Tibial artery (tissue), 4 donors: ENCODE measurements at regions not wholly inside any gene's neighbourhood (a gene's known extent, or its start where the extent isn't known, plus 50 kb on each side); places are given as distances from the start of the nearest gene placed in this dataset.

ENCODE experiments used
- DNase-seq, 2 donors: peaks; one replicate each; pipeline ENCODE4 v3.0.0-alpha.2; 2019
- H3K27ac ChIP-seq, 2 donors: fragments of 200-600 bp; sonication (generic) in 1 of 2; 1 replicate in 1 of 2; 2 replicates in 1 of 2; pipeline ENCODE4 v1.5.1; 2018 to 2019; ENCODE audit warnings: mild to moderate bottlenecking in 1 of 2
- H3K27me3 ChIP-seq, 2 donors: fragments of 200-600 bp; sonication (generic) in 1 of 2; one replicate each; pipeline versions ENCODE4 v1.5.1 to v1.6.0; 2016 to 2019
- H3K36me3 ChIP-seq, 3 donors: fragments of 200-600 bp; sonication (generic) in 2 of 3; one replicate each; pipeline ENCODE4 v1.5.1; 2016 to 2019; ENCODE audit warnings: mild to moderate bottlenecking in 2 of 3
- H3K4me1 ChIP-seq, 4 donors: fragments of 200-600 bp; sonication (generic) in 2 of 4; 1 replicate in 3 of 4; 2 replicates in 1 of 4; pipeline ENCODE4 v1.5.1; 2016 to 2019
- H3K4me3 ChIP-seq, 2 donors: fragments of 200-600 bp; sonication (generic) in 1 of 2; 1 replicate in 1 of 2; 2 replicates in 1 of 2; pipeline ENCODE4 v1.5.1; 2018 to 2019; ENCODE audit warnings: mild to moderate bottlenecking in 2 of 2
- H3K9me3 ChIP-seq, 3 donors: fragments of 200-600 bp; sonication (generic) in 1 of 3; one replicate each; pipeline ENCODE4 v1.5.1; 2016 to 2019
- intact Hi-C: fragments of 100-400 bp; cut with DNase I; formaldehyde crosslinking; loops from one replicate; pipeline ENCODE4 v1.15.0; 2023; ENCODE audit warnings: low total_unique reads
- TF ChIP-seq, protein P1 (sequence below), 2 experiments: fragments of 200-600 bp in 1 of 2; fragments of 450-650 bp in 1 of 2; IDR thresholded peaks; one replicate each; pipeline ENCODE4 v1.5.1; 2017 to 2019; ENCODE audit warnings: antibody characterized with exemption in 2 of 2, mild to moderate bottlenecking in 1 of 2, moderate library complexity in 1 of 2

DNA sequence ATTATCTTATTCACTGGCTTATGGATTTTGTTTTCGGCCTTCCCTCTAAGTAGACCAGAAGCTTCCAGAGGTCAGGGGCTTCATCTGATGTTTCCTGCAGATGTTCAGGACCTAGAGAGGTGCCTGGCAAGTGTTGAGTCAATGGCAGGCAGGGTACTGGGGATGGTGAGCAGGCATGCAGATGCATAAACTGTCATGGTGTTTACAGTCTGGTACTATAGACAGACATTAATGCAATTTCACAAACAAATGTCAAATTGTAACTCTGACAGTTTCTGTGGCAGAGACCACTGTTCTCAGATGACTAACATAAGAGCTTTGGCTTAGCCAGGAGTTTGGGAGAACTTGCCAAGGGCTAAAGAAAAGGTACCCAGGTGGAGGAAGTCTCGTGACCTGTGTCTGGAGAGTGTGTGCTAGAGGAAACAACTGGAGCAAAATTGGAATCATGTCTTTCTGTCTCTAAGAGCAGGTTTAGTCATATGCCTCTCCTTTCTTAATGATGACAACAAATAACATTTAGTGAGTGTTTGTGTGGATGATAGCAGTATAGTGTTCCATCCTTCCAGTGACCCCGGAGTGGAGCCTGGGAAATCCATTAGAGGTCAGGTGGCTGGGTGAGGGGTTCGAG, 53.7 kb upstream of the TRAK1 start:
- Histone ChIP-seq H3K27ac (peak overlapping the region; percentile 73 to 76), H3K9me3 (no peaks in the 10 kb centered on the region), H3K36me3 (no peaks in the 10 kb centered on the region), H3K4me1 (peaks cover 0 to 67% (median 43%) of the 10 kb centered on the region in 4 donors), H3K27me3 (no peaks in the 10 kb centered on the region), H3K4me3 (no peak overlapping the region)
- TF ChIP-seq, protein P1, sequence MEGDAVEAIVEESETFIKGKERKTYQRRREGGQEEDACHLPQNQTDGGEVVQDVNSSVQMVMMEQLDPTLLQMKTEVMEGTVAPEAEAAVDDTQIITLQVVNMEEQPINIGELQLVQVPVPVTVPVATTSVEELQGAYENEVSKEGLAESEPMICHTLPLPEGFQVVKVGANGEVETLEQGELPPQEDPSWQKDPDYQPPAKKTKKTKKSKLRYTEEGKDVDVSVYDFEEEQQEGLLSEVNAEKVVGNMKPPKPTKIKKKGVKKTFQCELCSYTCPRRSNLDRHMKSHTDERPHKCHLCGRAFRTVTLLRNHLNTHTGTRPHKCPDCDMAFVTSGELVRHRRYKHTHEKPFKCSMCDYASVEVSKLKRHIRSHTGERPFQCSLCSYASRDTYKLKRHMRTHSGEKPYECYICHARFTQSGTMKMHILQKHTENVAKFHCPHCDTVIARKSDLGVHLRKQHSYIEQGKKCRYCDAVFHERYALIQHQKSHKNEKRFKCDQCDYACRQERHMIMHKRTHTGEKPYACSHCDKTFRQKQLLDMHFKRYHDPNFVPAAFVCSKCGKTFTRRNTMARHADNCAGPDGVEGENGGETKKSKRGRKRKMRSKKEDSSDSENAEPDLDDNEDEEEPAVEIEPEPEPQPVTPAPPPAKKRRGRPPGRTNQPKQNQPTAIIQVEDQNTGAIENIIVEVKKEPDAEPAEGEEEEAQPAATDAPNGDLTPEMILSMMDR (IDR thresholded peaks at IDR 0.05): no peak
- intact Hi-C loops: no loop called here
- DNase-seq: no peak

DNA sequence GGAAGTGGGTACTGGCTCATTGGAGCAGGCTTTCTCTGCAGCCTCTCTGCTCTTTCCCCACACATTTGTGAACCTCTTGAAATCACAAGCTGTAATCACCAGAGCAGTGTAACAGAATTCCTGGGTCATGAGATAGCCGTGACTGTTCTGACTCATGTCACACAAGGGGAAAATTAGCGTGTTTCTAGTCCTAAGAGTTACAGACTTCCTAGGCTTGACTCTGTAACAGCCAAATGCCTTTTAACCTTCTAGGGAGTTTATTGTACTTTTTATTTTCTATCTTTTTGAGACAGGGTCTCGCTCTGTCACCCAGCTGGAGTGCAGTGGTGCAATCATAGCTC, 54.7 kb upstream of the TRAK1 start:
- Histone ChIP-seq H3K27ac (peak overlapping the region; percentile 73 to 76), H3K4me3 (no peak overlapping the region)

DNA sequence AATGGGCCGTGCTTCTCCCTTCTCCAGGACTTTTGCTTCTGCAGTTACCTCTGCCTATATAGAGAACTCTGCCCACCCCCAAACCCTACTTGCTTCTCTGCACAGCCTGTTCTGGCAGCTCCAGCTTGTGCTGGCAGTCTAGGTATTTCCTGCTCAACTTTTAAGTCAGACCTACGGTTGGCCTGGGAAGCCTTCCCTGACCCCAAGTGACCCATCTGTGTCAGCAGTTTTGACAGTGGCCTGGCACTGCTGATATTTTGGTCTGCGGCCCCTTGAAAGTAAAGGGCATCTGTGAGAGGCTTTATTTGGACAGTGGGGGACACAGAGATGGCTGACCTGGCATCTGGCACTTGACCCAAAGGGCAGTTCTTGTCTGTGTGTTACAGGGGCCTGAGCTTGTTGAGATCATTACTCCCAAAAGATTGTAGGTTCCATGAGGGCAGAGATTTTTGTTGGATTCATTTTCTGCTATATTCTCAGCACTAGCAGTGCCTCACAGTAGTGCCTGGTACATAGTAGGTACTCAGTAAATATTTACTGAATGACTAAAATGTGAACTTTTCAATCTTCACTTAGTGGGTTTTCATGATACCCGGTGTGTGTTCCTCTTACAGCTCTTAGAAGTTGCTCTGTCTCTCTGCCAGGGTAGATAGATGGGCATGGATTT, 55.2 kb upstream of the TRAK1 start:
- Histone ChIP-seq H3K9me3 (no peaks in the 10 kb centered on the region), H3K4me3 (no peak overlapping the region), H3K4me1 (peaks cover 0 to 74% (median 49%) of the 10 kb centered on the region in 4 donors), H3K36me3 (no peaks in the 10 kb centered on the region), H3K27ac (peak overlapping the region; percentile 73 to 76), H3K27me3 (no peaks in the 10 kb centered on the region)
- no peak for DNase-seq
- TF ChIP-seq, protein P1 (IDR thresholded peaks at IDR 0.05): no peak
- intact Hi-C loops: no loop called here

More for the DNA sequence above, 54.7 kb upstream of the TRAK1 start:
- DNase-seq: peak in 1 of 2 donors; percentile 60
- Histone ChIP-seq H3K27me3 (no peaks in the 10 kb centered on the region), H3K36me3 (no peaks in the 10 kb centered on the region), H3K4me1 (peaks cover 0 to 74% (median 49%) of the 10 kb centered on the region in 4 donors), H3K9me3 (no peaks in the 10 kb centered on the region)
- TF ChIP-seq, protein P1 (IDR thresholded peaks at IDR 0.05): no peak
- intact Hi-C loops: no loop called here

DNA sequence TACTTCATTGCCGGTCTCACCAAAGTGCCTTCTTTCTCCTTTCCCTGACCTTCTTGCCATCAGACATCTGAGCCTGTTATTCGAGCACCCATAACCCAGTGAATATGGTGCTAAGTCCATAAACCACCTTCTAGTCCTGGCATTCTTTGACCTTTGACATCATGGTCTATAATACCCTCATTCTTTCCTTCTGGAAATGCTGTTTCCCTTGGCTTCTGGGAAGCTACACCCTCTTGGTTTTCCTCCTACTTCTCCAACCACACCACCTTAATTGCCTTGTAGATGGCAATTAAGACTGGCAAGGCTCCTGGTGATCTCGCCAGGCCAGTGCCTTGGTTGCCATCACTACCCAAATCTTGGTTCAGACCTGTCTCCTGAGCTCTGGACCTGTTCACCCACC, 56.1 kb upstream of the TRAK1 start:
- TF ChIP-seq, protein P1 (IDR thresholded peaks at IDR 0.05): no peak
- no peak for DNase-seq

DNA sequence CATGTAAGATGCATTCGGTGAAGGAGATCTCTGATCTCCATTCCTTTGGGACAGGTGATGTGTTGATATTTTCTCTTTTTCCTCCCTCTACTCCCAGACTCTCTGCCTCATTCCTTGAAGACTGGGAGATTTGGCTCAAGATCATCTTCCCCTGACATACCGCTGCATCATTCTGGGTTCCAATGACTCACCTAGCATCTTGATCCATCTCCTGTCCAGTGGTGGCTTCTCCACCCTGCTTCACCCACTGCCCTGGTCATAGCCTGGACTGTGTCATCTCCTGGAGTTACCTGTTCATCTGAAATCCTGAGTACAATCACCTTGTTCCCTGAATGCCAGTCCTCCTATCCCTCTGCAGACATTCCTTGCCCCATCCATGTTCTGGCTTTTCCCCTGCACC, 57.4 kb upstream of the TRAK1 start:
- Histone ChIP-seq H3K4me1 (peaks cover 0 to 68% (median 49%) of the 10 kb centered on the region in 4 donors), H3K27me3 (no peaks in the 10 kb centered on the region), H3K27ac (peak overlapping the region; percentile 73 to 76), H3K4me3 (no peak overlapping the region), H3K36me3 (no peaks in the 10 kb centered on the region), H3K9me3 (no peaks in the 10 kb centered on the region)
- intact Hi-C loops: no loop called here
- TF ChIP-seq, protein P1 (IDR thresholded peaks at IDR 0.05): no peak
- DNase-seq: peak in 1 of 2 donors; percentile 31

More for the DNA sequence above, 56.1 kb upstream of the TRAK1 start:
- no peaks in the 10 kb centered on the region for H3K9me3 ChIP-seq
- H3K27me3 ChIP-seq: no peaks in the 10 kb centered on the region
- intact Hi-C loops: no loop called here
- peaks cover 0 to 68% (median 49%) of the 10 kb centered on the region in 4 donors for H3K4me1 ChIP-seq
- no peaks in the 10 kb centered on the region for H3K36me3 ChIP-seq
- H3K27ac ChIP-seq: peak overlapping the region; percentile 73 to 76
- H3K4me3 ChIP-seq: no peak overlapping the region
